ENCODE measurements at regions not wholly inside any gene's neighbourhood (a gene's known extent, or its start where the extent isn't known, plus 50 kb on each side); places are given as distances from the start of the nearest gene placed in this dataset.
A peak's percentile ranks its signal among the peaks of the same experiment; 100 is the strongest.

GRCh38 chr2:111219285-111219684, 98.6 kb downstream of the BCL2L11 start:
- TF ChIP-seq, protein P1, sequence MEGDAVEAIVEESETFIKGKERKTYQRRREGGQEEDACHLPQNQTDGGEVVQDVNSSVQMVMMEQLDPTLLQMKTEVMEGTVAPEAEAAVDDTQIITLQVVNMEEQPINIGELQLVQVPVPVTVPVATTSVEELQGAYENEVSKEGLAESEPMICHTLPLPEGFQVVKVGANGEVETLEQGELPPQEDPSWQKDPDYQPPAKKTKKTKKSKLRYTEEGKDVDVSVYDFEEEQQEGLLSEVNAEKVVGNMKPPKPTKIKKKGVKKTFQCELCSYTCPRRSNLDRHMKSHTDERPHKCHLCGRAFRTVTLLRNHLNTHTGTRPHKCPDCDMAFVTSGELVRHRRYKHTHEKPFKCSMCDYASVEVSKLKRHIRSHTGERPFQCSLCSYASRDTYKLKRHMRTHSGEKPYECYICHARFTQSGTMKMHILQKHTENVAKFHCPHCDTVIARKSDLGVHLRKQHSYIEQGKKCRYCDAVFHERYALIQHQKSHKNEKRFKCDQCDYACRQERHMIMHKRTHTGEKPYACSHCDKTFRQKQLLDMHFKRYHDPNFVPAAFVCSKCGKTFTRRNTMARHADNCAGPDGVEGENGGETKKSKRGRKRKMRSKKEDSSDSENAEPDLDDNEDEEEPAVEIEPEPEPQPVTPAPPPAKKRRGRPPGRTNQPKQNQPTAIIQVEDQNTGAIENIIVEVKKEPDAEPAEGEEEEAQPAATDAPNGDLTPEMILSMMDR (IDR thresholded peaks at IDR 0.05; ENCODE audit: control extremely low read depth, extremely low read depth), result no peak
- H3K27ac ChIP-seq (ENCODE audit: low read depth in 1 of 2, low read length in 1 of 2), result no peak overlapping the region
- H3K4me1 ChIP-seq (ENCODE audit: control insufficient read depth in 5 of 5, insufficient read depth in 5 of 5, low read length in 5 of 5), result peaks cover 0 to 3% (median 0%) of the 10 kb centered on the region in 5 donors
- DNase-seq (peak in 1 of 3 donors; percentile 26), ATAC-seq (ENCODE audit: insufficient read depth, low FRiP score) (no peak)
- 50 to 63% methylated on average over 6 of the region's 6 CpGs for WGBS, 2 donors
- H3K9ac ChIP-seq (ENCODE audit: insufficient read depth in 1 of 2, low read length in 2 of 2), result no peak overlapping the region
- H3K36me3 ChIP-seq (ENCODE audit: control insufficient read depth in 4 of 4, insufficient read depth in 4 of 4, low read length in 4 of 4), result no peaks in the 10 kb centered on the region
- H3K4me3 ChIP-seq, result no peak overlapping the region
- H3K27me3 ChIP-seq (ENCODE audit: control insufficient read depth in 3 of 3, insufficient read depth in 3 of 3, low read length in 2 of 3), result no peaks in the 10 kb centered on the region
- peaks cover 0 to 8% (median 2%) of the 10 kb centered on the region in 4 donors for H3K9me3 ChIP-seq (ENCODE audit: control insufficient read depth in 4 of 4, insufficient read depth in 3 of 4, low read length in 3 of 4)

DNA sequence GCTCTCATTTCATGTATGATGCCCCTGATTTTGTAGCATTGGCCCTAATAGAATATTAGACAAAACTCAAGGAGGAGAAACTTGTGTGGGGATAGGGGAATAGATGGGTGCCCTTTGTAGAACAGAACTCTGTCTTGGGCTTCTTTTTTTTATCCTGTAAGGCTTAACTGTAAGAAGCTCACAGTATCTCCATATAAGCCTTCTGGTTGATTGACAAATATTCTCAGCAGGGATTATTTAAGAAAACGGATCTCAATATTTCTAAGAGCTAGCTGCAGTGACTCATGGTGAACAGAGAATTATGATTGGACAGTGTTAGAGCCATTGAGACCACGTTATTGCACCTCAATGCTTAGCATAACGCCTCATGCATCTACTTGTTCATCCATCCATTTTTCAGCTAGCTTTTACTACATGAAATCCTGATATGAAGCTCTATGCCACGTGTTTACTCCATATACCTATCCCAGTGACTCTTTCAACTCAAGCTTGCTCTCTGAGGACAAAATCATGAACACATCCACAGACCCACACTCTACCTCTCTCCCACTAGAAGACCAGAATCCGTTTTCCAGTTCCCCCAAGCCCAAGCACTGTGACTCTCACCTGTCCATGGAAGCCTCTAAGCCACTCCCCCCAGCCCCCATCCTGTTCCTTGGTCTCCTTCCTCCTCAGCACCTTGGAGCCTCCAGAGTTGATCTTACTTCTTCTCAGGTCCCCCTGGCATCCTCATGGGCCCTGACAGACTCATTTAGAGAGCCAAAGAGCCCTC, 99.2 kb downstream of the BCL2L11 start:
- DNase-seq (no peak), ATAC-seq (ENCODE audit: insufficient read depth, low FRiP score) (no peak)
- H3K4me3 ChIP-seq, result no peak overlapping the region
- TF ChIP-seq, protein P1 (IDR thresholded peaks at IDR 0.05; ENCODE audit: control extremely low read depth, extremely low read depth), result no peak
- peaks cover 0 to 3% (median 0%) of the 10 kb centered on the region in 5 donors for H3K4me1 ChIP-seq (ENCODE audit: control insufficient read depth in 5 of 5, insufficient read depth in 5 of 5, low read length in 5 of 5)
- H3K36me3 ChIP-seq (ENCODE audit: control insufficient read depth in 4 of 4, insufficient read depth in 4 of 4, low read length in 4 of 4), result no peaks in the 10 kb centered on the region
- peaks cover 0 to 3% (median 1%) of the 10 kb centered on the region in 4 donors for H3K9me3 ChIP-seq (ENCODE audit: control insufficient read depth in 4 of 4, insufficient read depth in 3 of 4, low read length in 3 of 4)
- H3K27me3 ChIP-seq (ENCODE audit: control insufficient read depth in 3 of 3, insufficient read depth in 3 of 3, low read length in 2 of 3), result no peaks in the 10 kb centered on the region
- WGBS, 2 donors, result 87 to 95% methylated on average over 5 of the region's 5 CpGs
- no peak overlapping the region for H3K27ac ChIP-seq (ENCODE audit: low read depth in 1 of 2, low read length in 1 of 2)
- H3K9ac ChIP-seq (ENCODE audit: insufficient read depth in 1 of 2, low read length in 2 of 2), result no peak overlapping the region

DNA sequence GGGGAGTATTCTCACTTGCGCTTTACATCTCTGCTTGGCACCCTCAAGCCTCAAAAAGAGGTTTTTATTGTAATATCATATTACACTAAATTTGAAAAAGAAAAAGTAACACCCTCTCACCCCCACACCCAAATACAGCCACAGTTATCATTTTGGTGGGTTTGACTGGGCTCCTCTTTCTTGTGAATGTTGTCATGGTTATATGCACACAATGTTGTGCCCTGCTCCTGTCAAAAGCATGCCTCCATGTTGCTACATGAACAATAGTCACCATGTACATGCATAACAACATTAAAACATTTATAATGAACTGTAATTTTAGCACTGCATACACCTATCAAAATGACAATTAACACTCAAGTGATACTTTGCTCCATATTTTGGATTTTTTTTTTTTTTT, 100.2 kb downstream of the BCL2L11 start:
- Histone ChIP-seq H3K27me3 (ENCODE audit: control insufficient read depth in 3 of 3, insufficient read depth in 3 of 3, low read length in 2 of 3) (no peaks in the 10 kb centered on the region), H3K4me1 (ENCODE audit: control insufficient read depth in 5 of 5, insufficient read depth in 5 of 5, low read length in 5 of 5) (peaks cover 0 to 3% (median 0%) of the 10 kb centered on the region in 5 donors), H3K4me3 (no peak overlapping the region), H3K9me3 (ENCODE audit: control insufficient read depth in 4 of 4, insufficient read depth in 3 of 4, low read length in 3 of 4) (peaks cover 0 to 3% (median 0%) of the 10 kb centered on the region in 4 donors), H3K27ac (ENCODE audit: low read depth in 1 of 2, low read length in 1 of 2) (no peak overlapping the region), H3K36me3 (ENCODE audit: control insufficient read depth in 4 of 4, insufficient read depth in 4 of 4, low read length in 4 of 4) (no peaks in the 10 kb centered on the region), H3K9ac (ENCODE audit: insufficient read depth in 1 of 2, low read length in 2 of 2) (no peak overlapping the region)
- 94 to 100% methylated on average over 1 of the region's 1 CpG for WGBS, 2 donors
- TF ChIP-seq, protein P1 (IDR thresholded peaks at IDR 0.05; ENCODE audit: control extremely low read depth, extremely low read depth), result no peak
- DNase-seq, result no peak
- ATAC-seq (ENCODE audit: insufficient read depth, low FRiP score), result no peak

Measured in lung (tissue), 11 donors.